Osteocyte (in vitro differentiated cells): ENCODE measurements at regions not wholly inside any gene's neighbourhood (a gene's known extent, or its start where the extent isn't known, plus 50 kb on each side); places are given as distances from the start of the nearest gene placed in this dataset.
"Not testable (repeated sequence)": the region's sequence is repeated elsewhere in the genome, so short reads cannot be mapped to it uniquely, and the experiment has no call there.

ENCODE experiments used
- DNase-seq: peaks from one replicate; pipeline ENCODE4 v3.0.0; 2021; ENCODE audit warnings: mixed read lengths; ENCODE audit not compliant: unreplicated experiment; ENCODE audit errors: extremely low spot score
- H3K27ac Mint-ChIP-seq: one replicate; pipeline ENCODE4 v1.8.0; 2021; ENCODE audit warnings: mild to moderate bottlenecking, mixed read lengths; ENCODE audit not compliant: unreplicated experiment
- H3K27me3 Mint-ChIP-seq: one replicate; pipeline ENCODE4 v1.8.0; 2021; ENCODE audit warnings: mixed read lengths; ENCODE audit not compliant: unreplicated experiment
- H3K36me3 Mint-ChIP-seq: one replicate; pipeline ENCODE4 v1.8.0; 2021; ENCODE audit warnings: mixed read lengths; ENCODE audit not compliant: unreplicated experiment
- H3K4me1 Mint-ChIP-seq: one replicate; pipeline ENCODE4 v1.8.0; 2021; ENCODE audit warnings: mixed read lengths; ENCODE audit not compliant: unreplicated experiment
- H3K4me3 Mint-ChIP-seq: one replicate; pipeline ENCODE4 v1.8.0; 2021; ENCODE audit warnings: mild to moderate bottlenecking, moderate library complexity, mixed read lengths; ENCODE audit not compliant: unreplicated experiment
- H3K9me3 Mint-ChIP-seq: one replicate; pipeline ENCODE4 v1.8.0; 2021; ENCODE audit warnings: mixed read lengths; ENCODE audit not compliant: unreplicated experiment
- TF ChIP-seq, protein P1 (sequence below): fragments of 200-600 bp; sonication (generic); IDR thresholded peaks from 2 replicates; pipeline ENCODE4 v1.5.0; 2021; ENCODE audit warnings: antibody characterized with exemption, mild to moderate bottlenecking, moderate library complexity

DNA sequence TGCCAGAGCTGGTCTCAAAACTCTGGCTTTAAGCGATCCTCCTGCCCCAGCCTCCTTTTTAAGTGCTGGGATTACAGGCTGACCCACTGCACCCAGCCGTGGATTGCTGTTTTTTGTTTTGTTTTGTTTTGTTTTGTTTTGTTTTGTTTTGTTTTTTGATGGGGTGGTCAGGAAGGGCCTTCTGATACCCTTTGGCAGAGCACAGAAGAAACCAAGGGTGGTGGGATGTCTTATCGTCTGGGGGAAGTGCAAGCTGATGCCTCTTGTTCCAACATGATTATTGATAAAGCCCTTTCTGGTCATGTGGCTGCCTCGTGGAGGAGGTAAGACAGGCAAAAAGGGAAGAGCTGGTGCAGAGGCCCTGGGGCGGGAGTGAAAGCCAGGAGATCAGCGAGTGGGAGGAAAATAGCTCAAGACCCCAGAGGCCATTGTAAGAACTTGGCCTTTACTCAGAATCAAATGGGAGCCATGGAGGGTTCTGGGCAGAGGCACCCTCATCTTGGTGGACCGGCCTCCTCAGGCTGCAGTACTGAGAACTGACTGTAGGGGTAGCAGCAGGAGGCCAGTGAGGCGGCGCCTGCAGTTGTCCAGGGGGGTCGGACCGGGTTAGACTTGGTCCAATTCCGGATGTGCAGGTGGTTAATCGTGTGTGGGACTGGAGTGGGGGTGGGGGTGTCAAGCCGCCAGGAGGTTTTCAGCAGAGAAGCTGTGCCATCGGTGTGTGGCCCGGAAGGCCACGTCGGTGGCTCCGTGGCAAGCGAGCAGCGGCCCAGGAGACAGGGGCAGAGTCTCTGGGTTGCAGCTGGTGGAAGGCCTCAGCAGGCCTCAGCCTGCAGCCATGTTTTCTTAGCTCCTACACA is 84.4 kb upstream of the GSE1 start:
- Mint-ChIP-seq H3K36me3 (no peaks in the 10 kb centered on the region), H3K27ac (no peak overlapping the region), H3K4me1 (peaks cover 24% of the 10 kb centered on the region), H3K9me3 (no peaks in the 10 kb centered on the region), H3K4me3 (no peak overlapping the region), H3K27me3 (no peaks in the 10 kb centered on the region)
- TF ChIP-seq, protein P1, sequence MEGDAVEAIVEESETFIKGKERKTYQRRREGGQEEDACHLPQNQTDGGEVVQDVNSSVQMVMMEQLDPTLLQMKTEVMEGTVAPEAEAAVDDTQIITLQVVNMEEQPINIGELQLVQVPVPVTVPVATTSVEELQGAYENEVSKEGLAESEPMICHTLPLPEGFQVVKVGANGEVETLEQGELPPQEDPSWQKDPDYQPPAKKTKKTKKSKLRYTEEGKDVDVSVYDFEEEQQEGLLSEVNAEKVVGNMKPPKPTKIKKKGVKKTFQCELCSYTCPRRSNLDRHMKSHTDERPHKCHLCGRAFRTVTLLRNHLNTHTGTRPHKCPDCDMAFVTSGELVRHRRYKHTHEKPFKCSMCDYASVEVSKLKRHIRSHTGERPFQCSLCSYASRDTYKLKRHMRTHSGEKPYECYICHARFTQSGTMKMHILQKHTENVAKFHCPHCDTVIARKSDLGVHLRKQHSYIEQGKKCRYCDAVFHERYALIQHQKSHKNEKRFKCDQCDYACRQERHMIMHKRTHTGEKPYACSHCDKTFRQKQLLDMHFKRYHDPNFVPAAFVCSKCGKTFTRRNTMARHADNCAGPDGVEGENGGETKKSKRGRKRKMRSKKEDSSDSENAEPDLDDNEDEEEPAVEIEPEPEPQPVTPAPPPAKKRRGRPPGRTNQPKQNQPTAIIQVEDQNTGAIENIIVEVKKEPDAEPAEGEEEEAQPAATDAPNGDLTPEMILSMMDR = peak; percentile 44
- no peak for DNase-seq

DNA sequence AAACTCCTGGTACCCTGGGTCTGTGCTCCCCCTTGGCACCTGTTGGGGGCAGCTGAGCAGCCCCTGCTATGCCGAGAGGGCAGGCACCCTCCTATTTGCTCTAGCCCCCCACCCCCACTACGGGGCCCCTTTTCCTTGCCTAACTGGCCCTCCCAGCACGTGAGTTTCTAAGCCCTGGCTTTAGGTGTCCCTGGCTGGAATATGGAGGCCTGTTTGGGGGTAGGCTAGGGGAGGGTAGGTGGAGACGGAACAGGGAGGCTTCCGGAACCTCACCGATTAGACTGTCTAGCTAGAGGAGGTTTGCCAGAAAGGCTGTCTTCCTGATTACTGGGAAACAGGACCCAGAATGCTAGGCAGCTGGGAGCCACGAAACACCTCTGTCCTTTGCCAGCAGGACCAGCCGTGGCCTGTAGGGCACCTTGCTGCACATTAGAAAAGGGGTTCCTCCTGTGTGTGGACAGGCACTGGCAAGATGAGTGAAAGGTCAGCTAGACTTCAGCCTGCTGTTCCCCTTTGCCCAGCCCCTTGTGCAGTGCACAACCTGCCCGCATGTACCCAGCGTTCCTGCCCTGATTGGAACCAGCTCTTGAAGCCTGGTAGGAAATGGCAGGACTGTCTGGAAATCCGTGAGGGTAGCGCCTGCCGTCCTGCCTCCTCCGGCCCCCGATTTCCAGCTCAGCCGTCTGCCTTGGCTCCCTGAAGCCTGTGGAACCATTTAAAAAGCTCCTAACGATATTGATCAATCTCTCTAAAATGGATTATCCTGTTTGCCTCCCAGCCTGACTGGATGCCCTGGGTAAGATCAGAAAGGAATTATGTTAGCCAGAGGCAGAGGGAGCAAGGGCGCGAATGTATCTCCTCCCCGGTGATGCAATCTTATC is 83.4 kb upstream of the GSE1 start:
- Mint-ChIP-seq H3K4me3 (no peak overlapping the region), H3K27me3 (no peaks in the 10 kb centered on the region), H3K27ac (no peak overlapping the region), H3K9me3 (no peaks in the 10 kb centered on the region), H3K4me1 (peaks cover 15% of the 10 kb centered on the region), H3K36me3 (no peaks in the 10 kb centered on the region)
- DNase-seq = no peak
- TF ChIP-seq, protein P1 = no peak

DNA sequence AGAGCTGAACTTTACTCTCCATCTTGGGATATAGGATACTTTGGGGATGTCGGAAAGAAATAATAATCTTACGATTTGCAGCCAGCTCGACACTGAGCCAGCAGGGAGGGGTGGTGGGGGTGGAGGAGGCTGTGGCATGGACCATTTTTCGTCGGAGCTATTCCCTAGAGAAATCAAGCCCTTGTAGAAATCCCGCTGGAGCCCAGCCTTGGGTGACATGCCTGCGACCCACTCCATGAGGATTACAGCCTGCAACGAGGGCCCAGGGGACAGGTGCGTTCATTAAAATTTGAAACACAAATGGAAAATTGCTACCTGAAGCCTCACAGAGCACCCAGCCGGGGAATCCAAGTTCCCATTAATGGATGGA is 82.8 kb upstream of the GSE1 start:
- TF ChIP-seq, protein P1 = no peak
- Mint-ChIP-seq H3K27me3 (no peaks in the 10 kb centered on the region), H3K4me3 (no peak overlapping the region), H3K36me3 (no peaks in the 10 kb centered on the region), H3K4me1 (peaks cover 9% of the 10 kb centered on the region), H3K9me3 (no peaks in the 10 kb centered on the region), H3K27ac (no peak overlapping the region)
- DNase-seq = no peak

DNA sequence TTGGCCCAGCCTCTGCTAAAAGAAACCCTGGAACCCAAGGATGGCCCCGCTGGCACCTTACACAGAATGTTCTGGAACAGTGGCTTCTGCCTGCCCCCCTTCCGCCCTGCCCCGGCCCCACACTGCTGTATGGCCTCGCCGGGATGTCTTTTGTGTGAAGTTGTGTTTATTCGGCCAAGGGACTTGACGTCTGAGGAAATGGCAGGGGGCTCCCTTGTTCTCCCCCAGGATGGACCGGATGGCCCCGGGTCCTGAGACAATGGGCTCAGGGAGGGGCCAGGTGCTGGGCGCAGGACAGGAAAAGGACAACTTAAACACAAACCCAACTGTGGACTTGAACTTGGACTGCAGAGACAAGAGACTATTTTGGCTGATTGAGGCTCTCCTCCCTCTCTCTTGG is 81.6 kb upstream of the GSE1 start:
- no peak for DNase-seq
- H3K4me3 Mint-ChIP-seq = no peak overlapping the region
- TF ChIP-seq, protein P1 = no peak
- no peaks in the 10 kb centered on the region for H3K9me3 Mint-ChIP-seq
- no peaks in the 10 kb centered on the region for H3K36me3 Mint-ChIP-seq
- peaks cover 8% of the 10 kb centered on the region for H3K4me1 Mint-ChIP-seq
- no peaks in the 10 kb centered on the region for H3K27me3 Mint-ChIP-seq
- H3K27ac Mint-ChIP-seq = no peak overlapping the region

DNA sequence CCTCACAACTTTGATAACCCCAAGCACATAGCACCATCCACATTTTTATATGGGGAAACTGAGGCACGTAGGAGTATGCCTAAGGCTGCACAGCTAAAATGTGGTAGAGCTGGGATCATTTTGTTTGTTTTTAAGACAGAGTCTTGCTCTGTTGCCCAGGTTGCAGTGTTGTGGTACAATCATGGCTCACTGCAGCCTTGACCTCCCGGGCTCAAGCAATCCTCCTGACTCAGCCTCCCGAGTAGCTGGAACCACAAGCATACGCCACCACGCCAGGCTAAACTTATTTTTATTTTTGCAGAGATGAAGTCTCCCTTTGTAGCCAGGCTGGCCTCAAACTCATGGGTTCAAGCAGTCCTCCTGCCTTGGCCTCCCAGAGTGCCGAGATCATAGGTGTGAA is 81.0 kb upstream of the GSE1 start:
- Mint-ChIP-seq H3K36me3 (no peaks in the 10 kb centered on the region), H3K27ac (no peak overlapping the region), H3K4me3 (no peak overlapping the region), H3K27me3 (no peaks in the 10 kb centered on the region), H3K4me1 (peaks cover 8% of the 10 kb centered on the region), H3K9me3 (no peaks in the 10 kb centered on the region)
- TF ChIP-seq, protein P1 = no peak
- no peak for DNase-seq

DNA sequence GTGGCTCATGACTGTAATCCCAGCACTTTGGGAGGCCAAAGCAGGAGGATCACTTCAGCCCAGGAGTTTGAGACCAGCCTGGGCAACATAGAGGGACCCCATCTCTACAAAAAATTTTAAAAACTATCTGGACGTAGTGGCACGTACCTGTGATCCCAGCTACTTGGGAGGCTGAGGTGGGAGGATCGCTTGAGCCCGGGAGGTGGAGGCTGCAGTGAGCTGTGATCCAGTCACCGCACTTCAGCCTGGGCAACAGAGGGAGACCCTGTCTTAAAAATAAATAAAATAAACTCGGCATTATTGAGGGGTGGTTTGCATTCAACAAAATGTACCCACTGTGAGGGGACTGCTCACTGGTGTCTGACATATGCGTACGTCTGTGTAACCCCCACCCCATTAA is 79.5 kb upstream of the GSE1 start:
- H3K27me3 Mint-ChIP-seq, H3K9me3 Mint-ChIP-seq, H3K4me1 Mint-ChIP-seq, H3K36me3 Mint-ChIP-seq, H3K27ac Mint-ChIP-seq, H3K4me3 Mint-ChIP-seq, DNase-seq: not testable (repeated sequence)
